GM19043 (cell line): ENCODE measurements at regions not wholly inside any gene's neighbourhood (a gene's known extent, or its start where the extent isn't known, plus 50 kb on each side); places are given as distances from the start of the nearest gene placed in this dataset.

Experiments used
- ATAC-seq: cut with Tn5 transposase; IDR thresholded peaks from one replicate; pipeline ENCODE4 v1.9.1; 2021; ENCODE audit warnings: low read depth; ENCODE audit not compliant: unreplicated experiment

DNA sequence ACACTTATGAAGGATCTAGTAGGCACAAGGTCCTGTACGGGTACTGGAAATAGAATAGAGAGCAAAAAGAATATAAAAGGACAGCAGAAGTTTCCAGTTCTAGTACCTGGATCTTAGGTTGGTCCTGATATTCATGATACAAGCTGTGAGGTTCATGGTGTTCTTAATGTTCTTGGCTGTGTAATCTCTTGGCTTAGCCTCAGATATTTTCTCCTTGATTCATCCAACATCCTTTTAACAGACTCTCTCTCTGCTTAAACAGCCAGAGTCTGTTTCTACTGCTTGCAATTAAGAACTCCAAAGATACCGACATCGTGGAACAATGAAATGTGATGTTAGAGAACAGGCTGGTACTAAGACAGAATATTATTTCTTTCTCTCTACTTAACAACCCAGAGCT lies 49.9 kb downstream of the CNTN3 start:
- no peak for ATAC-seq

DNA sequence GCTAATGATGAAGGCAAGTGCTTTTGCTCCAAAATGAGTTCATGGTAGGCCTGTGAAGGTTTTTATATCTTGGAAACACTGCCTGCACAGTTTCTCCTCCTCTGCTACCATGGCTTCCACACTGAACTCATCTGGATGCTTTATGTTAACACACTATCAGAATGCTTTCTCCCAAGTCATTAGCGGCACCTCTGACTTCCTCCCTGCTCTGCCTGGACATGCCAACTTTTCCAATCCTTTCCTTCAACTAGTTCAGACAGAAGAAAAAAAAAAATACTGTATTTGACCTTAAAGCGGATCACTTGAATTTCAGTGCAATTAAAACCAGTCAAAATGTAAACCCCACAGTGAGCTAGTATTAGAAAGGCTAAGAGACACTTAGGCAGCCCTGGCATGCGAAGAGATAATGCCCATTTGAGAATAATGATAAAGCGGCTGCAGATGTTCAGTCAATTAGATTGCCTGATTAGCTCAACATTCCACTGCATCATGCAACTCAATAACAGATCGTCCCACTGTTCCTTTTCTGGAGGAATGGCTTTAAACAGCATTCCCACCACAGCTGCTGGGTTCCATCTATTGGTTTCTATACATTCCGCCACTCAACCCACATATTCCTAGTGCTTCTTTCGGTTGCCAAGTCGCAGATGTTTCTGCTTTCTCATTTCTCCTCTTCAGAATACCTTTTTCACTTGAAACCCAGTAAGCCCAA lies 51.7 kb downstream of the CNTN3 start:
- ATAC-seq = no peak

DNA sequence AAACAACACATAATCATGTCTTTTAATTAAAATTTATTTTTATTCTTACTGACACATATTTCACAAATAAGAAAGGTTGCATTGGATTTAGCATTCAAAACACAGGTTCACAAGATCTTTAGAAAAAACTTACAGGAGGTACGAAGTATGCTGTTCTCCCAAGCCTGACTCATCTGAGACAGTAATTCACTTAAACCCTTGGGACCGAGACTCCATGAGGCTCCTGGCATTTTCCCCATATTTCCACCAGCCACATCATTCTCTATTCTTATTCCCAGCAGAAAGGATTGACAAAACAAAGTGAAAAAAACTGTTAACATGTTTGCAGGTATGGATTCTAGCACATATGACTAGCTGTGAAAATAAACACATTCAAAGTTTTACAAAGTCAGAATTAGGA lies 52.6 kb downstream of the CNTN3 start:
- no peak for ATAC-seq

DNA sequence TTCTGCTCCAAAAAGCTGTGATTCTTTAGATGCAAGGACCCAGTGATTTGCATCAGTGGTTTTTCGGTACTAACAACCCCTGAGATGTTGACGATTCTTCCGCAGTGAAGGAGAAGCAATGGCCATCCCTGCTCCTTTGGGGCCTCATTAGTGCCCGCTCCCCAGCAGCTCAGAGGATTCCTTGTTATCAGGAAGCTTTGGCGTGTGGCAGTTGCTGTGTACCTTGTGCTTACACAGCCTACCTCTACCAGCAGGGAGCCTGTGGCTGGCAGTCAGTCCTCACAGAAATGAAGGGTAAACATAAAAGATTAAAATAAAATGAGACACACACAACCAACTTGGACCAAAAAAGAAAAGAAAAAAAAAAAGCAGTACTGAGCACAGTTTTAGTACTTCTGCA lies 55.2 kb downstream of the CNTN3 start:
- no peak for ATAC-seq

DNA sequence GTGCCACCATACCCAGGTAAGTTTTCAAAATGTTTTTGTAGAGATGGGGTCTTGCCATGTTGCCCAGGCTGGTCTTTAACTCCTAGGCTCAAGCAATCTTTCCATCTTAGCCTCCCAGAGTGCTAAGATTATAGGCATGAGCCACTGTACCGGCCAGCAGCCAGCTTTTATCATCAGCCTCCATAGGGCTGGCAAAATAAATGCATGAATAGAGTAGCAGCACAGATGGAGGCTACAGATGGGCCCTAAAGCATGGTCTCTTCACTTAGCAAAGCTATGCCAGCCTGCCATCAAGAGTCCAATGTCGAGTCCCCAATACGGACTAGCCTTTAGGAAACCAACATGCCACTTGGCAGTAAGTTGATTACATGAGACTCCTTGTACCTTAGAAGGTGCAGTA lies 63.8 kb downstream of the CNTN3 start:
- no peak for ATAC-seq

DNA sequence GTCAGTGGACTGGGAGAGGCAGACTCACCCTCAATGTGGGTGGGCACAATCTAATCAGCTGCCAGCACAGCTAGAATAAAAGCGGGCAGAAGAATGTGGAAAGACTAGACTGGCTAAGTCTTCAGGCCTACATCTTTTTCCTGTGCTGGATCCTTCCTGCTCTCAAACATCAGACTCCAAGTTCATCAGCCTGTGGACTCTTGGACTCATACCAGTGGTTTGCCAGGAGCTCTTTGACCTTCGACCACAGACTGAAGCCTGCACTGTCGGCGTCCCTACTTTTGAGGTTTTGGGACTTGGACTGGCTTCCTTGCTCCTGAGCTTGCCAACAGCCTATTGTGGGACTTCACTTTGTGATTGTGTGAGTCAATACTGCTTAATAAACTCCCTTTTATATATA lies 68.0 kb downstream of the CNTN3 start:
- no peak for ATAC-seq

DNA sequence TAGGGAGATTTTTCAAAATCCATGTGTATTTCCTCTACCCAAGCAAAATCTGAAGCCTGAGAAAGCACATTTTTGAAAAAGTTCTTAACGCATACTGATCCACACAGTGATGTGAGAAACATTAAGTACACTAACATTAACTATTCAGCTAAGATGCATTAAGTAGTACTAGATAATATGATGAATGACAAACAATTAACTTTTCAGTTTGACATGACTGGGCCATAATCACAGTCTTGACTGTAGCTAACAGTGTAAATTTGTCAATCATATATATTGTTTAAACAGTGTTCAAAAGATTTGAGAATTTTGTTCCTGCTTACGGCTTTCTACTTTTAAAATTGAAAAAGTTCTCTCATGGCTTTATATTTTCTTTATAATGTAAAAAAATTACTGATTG lies 72.0 kb downstream of the CNTN3 start:
- no peak for ATAC-seq

DNA sequence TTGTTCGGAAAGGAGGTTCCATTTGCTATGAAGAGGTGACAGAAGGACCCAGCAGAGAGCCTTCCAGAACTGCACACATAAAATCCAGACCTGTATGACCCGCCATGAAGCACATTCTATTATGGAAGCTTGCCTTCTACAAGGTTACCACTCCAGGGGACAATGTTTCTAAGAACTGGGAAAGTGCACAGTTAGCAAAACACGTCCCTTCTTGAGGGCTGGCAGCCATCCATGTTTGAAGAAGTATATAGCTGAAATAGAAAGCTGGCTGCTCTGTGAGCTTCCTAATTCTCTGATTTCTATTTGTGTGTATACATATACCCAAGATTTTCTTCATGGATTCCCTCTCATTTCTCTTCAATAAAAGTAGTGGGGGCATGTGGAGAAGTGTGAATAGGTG lies 74.6 kb downstream of the CNTN3 start:
- no peak for ATAC-seq

DNA sequence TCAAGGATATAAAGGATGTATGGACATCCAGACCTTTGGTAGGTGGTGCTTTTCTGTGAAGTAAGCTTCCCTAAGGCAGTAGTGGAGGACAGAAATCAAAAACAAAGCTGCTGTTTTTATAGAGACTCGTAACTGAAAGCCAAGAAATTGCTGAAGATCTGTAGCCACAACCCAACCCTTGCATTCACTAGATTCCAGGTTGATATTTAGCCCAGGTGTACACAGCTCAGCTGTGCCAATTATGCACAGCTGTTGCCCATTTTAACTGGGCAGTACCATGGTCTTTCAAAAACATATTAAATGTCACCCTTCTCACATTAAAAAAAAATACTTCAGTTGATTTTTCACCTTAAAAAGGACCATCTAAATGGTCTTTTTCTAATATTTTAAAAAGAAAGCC lies 75.8 kb downstream of the CNTN3 start:
- no peak for ATAC-seq

DNA sequence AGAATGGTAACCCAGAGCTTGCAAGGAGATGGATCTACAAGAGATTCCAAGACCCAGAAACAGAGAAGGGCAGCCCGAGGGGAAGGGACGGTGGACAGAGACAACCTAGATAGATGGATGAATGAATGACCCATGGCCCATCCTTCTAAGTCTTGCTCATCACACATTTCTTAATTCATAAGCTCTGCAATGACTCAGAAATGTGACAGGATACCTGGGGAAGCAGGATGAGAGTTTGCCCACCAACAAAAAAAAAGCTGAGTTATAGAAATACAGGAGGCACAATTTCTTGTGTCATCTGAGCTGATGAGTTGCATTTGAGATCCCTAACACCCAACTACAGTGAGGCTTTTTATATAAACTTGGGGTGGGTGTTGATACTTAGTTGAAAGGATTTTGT lies 76.6 kb downstream of the CNTN3 start:
- no peak for ATAC-seq

DNA sequence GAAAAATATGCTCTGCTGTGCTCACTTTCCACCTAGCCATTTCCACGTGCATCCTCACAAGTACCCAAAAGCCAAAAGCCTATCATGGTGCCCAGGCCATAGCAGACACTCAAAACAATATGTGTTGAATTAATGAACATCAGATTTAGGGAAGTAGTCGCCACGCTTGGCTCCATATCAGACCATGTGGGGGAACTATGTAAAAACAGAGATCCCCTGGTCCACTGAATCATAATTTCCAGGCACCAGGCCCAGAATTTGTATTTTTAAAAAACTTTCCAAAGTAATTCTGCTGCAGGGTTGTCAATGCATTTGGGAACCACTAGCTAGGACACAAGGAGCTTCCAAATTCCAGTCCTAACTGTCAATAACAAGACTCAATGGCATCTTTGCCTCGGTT lies 77.3 kb downstream of the CNTN3 start:
- ATAC-seq = no peak

DNA sequence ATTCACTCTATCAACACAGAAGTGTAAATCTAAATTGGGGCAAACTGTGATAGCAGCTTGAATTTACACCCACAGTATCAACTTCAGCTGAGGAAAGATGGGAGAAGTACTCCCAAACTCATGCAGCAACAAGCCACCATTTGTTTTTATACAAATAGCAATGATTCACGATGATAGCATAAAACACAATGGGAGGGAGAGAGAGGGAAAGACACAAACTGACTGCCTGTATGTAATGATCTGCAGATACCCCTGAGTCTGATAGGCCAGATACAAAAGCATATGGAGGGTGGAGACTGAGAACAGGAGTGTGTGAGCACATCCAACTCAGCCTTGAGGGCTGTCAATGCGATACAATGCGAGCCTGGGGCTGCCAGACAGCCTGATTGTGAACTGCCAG lies 79.2 kb downstream of the CNTN3 start:
- ATAC-seq = no peak

DNA sequence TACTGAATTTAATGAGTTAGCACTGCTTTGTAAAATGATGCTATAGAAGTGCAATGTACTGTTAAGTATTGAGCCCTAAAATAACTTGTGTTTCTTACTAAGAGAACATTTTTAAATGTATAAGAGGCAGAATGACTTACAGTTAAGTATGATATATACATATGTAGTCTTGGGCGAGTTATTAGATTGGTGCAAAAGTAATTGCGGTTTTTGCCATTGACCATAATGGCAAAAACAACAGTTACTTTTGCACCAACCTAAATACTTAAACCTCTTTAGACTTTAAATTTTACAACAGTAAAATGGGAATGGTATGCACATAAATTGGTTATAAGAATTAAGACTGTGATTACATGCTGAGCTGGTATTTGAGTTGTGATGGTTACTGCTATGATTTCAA lies 79.8 kb downstream of the CNTN3 start:
- no peak for ATAC-seq

DNA sequence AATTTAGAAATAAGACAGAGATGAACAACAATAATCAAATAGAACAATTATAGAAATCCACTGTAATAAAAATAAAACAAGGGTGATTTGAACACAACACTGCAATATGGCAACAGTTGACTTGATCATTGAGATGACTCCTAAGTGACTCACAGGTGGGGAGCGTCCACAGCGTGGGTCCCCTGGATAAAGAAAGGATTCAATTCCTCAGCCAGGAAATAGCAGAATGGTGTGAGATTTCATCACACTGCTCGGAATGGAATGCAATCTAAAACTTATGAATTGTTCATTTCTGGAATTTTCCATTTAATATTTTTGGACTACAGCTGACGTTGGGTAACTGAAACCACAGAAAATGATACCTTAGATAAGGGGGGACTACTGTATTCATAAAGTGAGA lies 82.0 kb downstream of the CNTN3 start:
- ATAC-seq = no peak

DNA sequence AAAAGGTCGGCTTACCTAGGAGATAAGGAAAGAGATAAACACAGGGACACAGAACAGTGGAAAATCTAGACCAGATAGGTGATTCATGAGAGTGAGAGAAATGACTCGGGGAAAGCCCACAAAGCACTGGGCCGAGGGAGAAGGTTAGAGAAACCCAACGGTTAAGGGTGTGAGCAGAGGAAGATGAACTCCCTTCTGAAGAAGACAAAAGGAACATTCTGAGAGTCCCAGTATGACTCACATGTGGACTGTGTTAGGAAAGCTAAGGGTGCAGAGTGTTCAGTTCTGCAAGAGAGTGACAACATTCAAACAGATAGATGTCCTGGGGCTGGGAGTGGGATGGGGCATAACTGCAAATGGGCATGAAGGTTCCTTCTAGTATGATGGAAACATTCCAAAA lies 83.0 kb downstream of the CNTN3 start:
- ATAC-seq = no peak

DNA sequence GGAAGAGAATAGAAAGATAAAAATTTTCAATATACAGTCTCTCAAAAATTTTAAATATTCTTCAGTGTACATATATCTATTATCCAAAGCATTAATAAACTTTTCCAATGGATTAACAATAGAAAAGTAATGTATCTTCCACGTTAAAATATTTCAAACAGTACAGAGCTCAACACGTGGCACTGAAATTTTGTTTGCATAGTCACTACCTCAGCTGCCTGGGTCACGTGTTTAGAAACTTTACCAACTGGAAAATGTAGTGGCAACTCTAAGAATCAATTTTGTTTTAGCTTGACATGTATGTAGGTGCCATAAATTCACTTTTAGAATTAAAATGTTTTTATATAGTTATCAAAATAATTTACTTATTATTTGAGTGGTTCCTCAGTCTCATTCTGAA lies 85.3 kb downstream of the CNTN3 start:
- ATAC-seq = no peak

DNA sequence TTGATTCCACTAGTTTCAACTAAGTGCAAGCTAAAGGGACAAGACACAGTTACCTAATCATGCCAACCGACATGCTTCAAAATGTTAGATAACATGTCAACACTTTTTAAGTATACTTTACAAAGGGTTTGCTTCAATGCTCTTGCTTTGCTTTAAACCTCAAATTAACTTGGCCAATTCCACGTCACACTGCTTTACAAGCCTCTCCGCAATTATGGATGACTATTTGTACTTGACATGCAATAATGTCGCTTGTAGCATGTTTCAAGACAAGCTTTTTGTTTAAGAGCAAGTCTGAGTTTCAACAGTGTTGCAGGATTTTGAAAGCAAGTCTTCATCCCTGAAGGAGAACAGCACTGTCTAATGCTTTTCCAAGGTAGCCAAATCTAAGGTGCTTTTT lies 86.9 kb downstream of the CNTN3 start:
- no peak for ATAC-seq

DNA sequence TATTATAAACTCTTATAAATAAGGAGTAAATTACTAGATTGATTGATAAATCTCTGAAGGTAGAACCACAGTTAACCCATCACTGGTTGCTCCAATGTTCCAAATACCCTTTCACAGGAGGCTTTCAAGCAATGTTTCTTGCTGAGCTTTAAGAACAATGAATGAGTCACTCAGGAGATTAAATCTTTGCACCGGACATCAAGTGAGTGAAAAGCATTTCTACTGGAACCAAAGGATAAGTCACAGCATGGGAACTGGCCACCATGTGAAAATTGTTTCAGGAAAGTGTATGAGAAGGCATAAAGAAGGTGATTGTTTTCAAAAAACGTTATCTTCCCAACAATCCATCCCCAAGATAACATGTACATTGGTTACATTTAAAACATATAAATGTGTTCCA lies 90.6 kb downstream of the CNTN3 start:
- ATAC-seq = no peak

DNA sequence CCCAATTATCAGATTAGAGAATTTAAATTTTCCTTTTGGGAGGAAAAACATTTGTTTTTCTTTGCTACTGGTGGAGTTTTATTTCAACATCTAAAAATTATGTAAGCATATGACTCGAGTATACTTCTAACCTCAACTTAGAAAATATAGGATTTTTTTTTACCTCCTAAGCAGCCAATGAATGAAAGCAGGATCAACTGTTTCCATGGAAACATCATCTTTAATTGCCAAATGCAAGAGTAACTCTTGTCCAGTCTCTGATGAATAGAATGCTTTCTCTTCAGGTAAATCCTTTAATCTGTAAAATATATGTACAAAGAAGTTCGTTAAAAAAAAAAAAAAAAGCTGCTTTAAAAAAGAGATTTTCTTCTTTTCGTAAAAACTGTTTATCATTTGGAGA lies 93.6 kb downstream of the CNTN3 start:
- no peak for ATAC-seq

DNA sequence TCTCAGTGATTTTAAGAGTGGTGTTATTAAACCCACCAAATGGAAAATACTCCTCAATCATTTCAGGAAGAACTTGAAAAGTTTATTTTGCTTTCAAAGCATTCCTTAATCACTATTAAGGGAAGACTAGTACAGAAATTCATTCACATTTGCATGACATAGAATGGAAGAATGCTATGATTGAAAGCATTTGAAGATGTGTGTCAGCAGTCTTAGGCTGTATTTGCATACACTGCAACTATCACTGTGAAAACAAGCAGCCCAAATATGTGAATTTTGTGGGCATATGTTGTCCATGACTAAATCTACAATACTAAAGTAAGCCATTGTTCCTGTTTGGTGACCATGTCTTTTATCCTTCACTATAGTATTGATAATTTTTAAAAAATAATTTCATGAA lies 95.8 kb downstream of the CNTN3 start:
- no peak for ATAC-seq

DNA sequence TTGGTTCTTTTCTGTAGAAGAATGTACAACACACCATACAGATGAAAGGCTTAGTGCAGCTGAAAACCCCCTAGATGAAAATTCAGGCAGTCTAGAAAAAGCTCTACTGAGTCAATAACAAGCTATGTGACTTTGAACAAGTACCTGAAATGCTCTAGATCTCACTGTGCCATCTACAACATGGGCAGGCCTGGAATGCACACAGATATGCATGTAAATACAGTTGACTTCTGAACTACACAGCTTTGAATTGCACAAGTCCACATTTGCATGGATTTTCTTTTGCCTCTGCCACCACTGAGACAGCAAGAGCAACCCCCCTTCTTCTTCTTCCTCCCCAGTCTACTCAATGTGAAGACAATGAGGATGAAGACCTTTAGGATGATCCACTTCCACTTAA lies 98.4 kb downstream of the CNTN3 start:
- ATAC-seq = no peak

DNA sequence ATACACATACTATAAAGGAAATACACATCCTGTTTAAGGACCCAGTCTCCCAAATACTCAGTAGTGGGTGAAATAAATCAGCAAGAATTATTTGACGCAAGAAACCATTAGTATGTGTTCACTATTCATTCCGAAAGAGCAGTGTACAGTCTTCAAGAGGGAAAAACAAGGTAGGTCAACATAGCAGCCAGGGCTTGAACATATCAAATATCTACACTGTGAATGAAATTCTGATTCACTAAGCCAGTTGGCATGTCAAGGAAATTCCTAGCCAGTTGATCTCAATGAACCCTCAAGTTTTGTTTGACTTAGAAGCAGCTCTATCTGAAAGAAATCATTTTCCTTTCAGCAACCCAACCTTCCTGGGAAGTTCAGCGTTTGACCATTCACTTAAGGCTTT lies 99.0 kb downstream of the CNTN3 start:
- ATAC-seq = no peak

DNA sequence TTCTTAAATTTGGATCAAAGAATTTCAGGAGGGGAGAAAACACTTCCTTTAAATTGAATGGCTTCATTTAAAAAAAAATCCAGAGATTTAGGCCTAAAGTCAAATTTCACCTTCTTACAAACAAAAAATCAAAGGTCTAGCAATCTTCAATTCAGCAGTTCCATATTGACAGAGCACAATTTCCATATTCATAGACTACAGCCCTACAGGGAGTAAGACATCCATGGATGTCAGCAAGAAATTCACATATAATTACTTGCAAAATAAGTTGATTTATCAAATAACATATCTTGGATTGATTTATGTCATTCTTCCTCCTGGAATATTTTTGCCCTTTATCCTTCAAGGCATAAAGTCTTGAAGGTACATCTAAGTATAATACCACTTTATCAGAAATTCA lies 103.4 kb downstream of the CNTN3 start:
- no peak for ATAC-seq
